ENCODE measurements at regions not wholly inside any gene's neighbourhood (a gene's known extent, or its start where the extent isn't known, plus 50 kb on each side); places are given as distances from the start of the nearest gene placed in this dataset.

GRCh38 chr7:156029460-156030007 is 217.3 kb upstream of the SHH start:
- H3K4me3 ChIP-seq (ENCODE audit: low read depth, low read length), result no peak overlapping the region
- DNase-seq (ENCODE audit: low read depth), result no peak
- TF ChIP-seq, protein P1, sequence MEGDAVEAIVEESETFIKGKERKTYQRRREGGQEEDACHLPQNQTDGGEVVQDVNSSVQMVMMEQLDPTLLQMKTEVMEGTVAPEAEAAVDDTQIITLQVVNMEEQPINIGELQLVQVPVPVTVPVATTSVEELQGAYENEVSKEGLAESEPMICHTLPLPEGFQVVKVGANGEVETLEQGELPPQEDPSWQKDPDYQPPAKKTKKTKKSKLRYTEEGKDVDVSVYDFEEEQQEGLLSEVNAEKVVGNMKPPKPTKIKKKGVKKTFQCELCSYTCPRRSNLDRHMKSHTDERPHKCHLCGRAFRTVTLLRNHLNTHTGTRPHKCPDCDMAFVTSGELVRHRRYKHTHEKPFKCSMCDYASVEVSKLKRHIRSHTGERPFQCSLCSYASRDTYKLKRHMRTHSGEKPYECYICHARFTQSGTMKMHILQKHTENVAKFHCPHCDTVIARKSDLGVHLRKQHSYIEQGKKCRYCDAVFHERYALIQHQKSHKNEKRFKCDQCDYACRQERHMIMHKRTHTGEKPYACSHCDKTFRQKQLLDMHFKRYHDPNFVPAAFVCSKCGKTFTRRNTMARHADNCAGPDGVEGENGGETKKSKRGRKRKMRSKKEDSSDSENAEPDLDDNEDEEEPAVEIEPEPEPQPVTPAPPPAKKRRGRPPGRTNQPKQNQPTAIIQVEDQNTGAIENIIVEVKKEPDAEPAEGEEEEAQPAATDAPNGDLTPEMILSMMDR (IDR thresholded peaks at IDR 0.05; ENCODE audit: low read depth, low read length, missing control alignments), result no peak
- in situ Hi-C loops (cut with HindIII; ENCODE audit: low sequenced_read_pairs), result no loop called here

GRCh38 chr7:156028521-156028920 is 216.3 kb upstream of the SHH start:
- H3K4me3 ChIP-seq (ENCODE audit: low read depth, low read length), result no peak overlapping the region
- in situ Hi-C loops (cut with HindIII; ENCODE audit: low sequenced_read_pairs), result no loop called here
- no peak for DNase-seq (ENCODE audit: low read depth)
- TF ChIP-seq, protein P1 (IDR thresholded peaks at IDR 0.05; ENCODE audit: low read depth, low read length, missing control alignments), result no peak

GRCh38 chr7:156027821-156028220 is 215.6 kb upstream of the SHH start:
- H3K4me3 ChIP-seq (ENCODE audit: low read depth, low read length), result no peak overlapping the region
- in situ Hi-C loops (cut with HindIII; ENCODE audit: low sequenced_read_pairs), result no loop called here
- TF ChIP-seq, protein P1 (IDR thresholded peaks at IDR 0.05; ENCODE audit: low read depth, low read length, missing control alignments), result no peak
- DNase-seq (ENCODE audit: low read depth), result no peak

- no peak for DNase-seq (ENCODE audit: low read depth)
- H3K4me3 ChIP-seq (ENCODE audit: low read depth, low read length), result no peak overlapping the region
- in situ Hi-C loops (cut with HindIII; ENCODE audit: low sequenced_read_pairs), result no loop called here
- TF ChIP-seq, protein P1 (IDR thresholded peaks at IDR 0.05; ENCODE audit: low read depth, low read length, missing control alignments), result no peak
These were observed 214.3 kb upstream of the SHH start for GRCh38 chr7:156026603-156027002.

DNA sequence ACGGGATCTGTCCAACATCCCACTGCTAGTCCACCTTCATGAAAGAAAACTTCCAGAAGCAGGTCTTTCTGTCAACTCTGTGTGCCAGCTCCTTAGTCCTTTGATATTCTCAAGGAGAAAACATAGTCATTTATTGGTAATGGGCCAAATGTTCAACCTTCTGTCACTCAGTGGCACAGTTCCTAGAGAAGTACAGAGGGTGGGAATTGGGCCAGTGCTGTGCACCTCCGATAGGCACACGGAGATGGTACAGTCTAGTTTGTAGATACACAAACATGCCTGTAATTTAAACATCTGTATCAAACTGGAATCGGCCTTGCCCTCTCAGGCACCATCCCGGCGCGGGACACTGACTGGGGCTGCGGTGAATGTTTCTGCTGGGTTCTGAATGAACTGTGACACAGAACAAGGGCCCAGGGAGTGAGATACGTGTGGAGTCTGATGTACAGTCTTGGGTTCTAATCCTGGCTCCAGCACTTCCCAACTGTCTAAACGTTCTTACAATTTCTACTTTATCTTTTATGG is 213.9 kb upstream of the SHH start:
- TF ChIP-seq, protein P1 (IDR thresholded peaks at IDR 0.05; ENCODE audit: low read depth, low read length, missing control alignments), result no peak
- in situ Hi-C loops (cut with HindIII; ENCODE audit: low sequenced_read_pairs), result no loop called here

GRCh38 chr7:156025675-156026074 is 213.4 kb upstream of the SHH start:
- TF ChIP-seq, protein P1 (IDR thresholded peaks at IDR 0.05; ENCODE audit: low read depth, low read length, missing control alignments), result no peak
- H3K4me3 ChIP-seq (ENCODE audit: low read depth, low read length), result no peak overlapping the region
- in situ Hi-C loops (cut with HindIII; ENCODE audit: low sequenced_read_pairs), result no loop called here
- no peak for DNase-seq (ENCODE audit: low read depth)

More for the DNA sequence above, 213.9 kb upstream of the SHH start:
- no peak overlapping the region for H3K4me3 ChIP-seq (ENCODE audit: low read depth, low read length)
- no peak for DNase-seq (ENCODE audit: low read depth)

Measured in astrocyte of the cerebellum (primary cell).